Ishikawa (cell line): ENCODE measurements at regions not wholly inside any gene's neighbourhood (a gene's known extent, or its start where the extent isn't known, plus 50 kb on each side); places are given as distances from the start of the nearest gene placed in this dataset.

ENCODE experiments used
- CEBPB ChIP-seq: IDR thresholded peaks from 2 replicates; pipeline ENCODE4 v1.6.1; 2012
- CREB1 ChIP-seq: IDR thresholded peaks from 2 replicates; pipeline ENCODE4 v1.6.1; 2012; ENCODE audit warnings: low read depth
- EGR1 ChIP-seq: IDR thresholded peaks from 2 replicates; pipeline ENCODE4 v1.6.1; 2012
- EP300 ChIP-seq: IDR thresholded peaks from 2 replicates; pipeline ENCODE4 v1.6.1; 2012; ENCODE audit warnings: borderline replicate concordance
- FOXM1 ChIP-seq: IDR thresholded peaks from 2 replicates; pipeline ENCODE4 v1.6.1; 2012; ENCODE audit warnings: low read depth, borderline replicate concordance
- RAD21 ChIP-seq: IDR thresholded peaks from 2 replicates; pipeline ENCODE4 v1.6.1; 2012; ENCODE audit warnings: low read depth
- REST ChIP-seq: IDR thresholded peaks from 2 replicates; pipeline ENCODE4 v1.6.1; 2012; ENCODE audit warnings: low read depth, mild to moderate bottlenecking
- TAF1 ChIP-seq: IDR thresholded peaks from 2 replicates; pipeline ENCODE4 v1.6.1; 2012; ENCODE audit warnings: low read depth, mild to moderate bottlenecking
- TCF12 ChIP-seq: IDR thresholded peaks from 2 replicates; pipeline ENCODE4 v1.6.1; 2012; ENCODE audit warnings: low read depth
- TEAD4 ChIP-seq: IDR thresholded peaks from 2 replicates; pipeline ENCODE4 v1.6.1; 2012
- USF1 ChIP-seq: IDR thresholded peaks from 2 replicates; pipeline ENCODE4 v1.6.1; 2012
- YY1 ChIP-seq: IDR thresholded peaks from 2 replicates; pipeline ENCODE4 v1.6.1; 2012; ENCODE audit warnings: low read depth
- ZBTB7A ChIP-seq: IDR thresholded peaks from 2 replicates; pipeline ENCODE4 v1.6.1; 2012; ENCODE audit warnings: low read depth
- TF ChIP-seq, protein P1 (sequence below): IDR thresholded peaks from 2 replicates; pipeline ENCODE4 v1.6.1; 2012

- no peak for TF ChIP-seq REST
- no peak for TF ChIP-seq RAD21
- TF ChIP-seq, protein P1, sequence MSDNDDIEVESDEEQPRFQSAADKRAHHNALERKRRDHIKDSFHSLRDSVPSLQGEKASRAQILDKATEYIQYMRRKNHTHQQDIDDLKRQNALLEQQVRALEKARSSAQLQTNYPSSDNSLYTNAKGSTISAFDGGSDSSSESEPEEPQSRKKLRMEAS = no peak
- TF ChIP-seq FOXM1 = no peak
- TF ChIP-seq TAF1 = no peak
- no peak for TF ChIP-seq EP300
- TF ChIP-seq ZBTB7A = no peak
- no peak for TF ChIP-seq EGR1
- no peak for TF ChIP-seq CREB1
- TF ChIP-seq YY1 = no peak
- TF ChIP-seq CEBPB = no peak
- no peak for TF ChIP-seq TEAD4
- TF ChIP-seq USF1 = no peak
- TF ChIP-seq TCF12 = no peak
Observed at GRCh38 chr3:6062261-6063187, 798.4 kb upstream of the GRM7 start.
